ENCODE measurements at regions not wholly inside any gene's neighbourhood (a gene's known extent, or its start where the extent isn't known, plus 50 kb on each side); places are given as distances from the start of the nearest gene placed in this dataset.

DNA sequence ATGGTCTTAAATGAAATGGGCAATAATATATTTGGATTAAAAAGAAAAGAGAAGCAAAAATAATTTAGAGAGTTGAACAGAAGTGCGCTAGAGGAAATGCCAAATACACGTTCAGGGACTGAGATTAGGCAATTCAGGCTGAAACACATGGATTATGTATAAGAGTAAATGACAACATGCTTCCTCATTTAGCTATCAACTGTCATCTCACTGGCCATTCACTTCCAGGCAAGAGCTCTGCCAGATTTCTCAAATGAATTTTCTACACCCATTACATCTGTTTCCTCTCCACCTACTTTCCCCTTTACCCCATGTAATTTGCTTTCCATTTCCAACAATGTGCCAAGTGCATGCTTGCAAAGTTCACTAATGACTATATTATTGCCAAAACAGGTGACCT lies 582.4 kb downstream of the LTN1 start:
- peak; percentile 50 for DNase-seq

GRCh38 chr21:28402616-28402989 lies 590.1 kb downstream of the LTN1 start:
- DNase-seq: no peak

DNA sequence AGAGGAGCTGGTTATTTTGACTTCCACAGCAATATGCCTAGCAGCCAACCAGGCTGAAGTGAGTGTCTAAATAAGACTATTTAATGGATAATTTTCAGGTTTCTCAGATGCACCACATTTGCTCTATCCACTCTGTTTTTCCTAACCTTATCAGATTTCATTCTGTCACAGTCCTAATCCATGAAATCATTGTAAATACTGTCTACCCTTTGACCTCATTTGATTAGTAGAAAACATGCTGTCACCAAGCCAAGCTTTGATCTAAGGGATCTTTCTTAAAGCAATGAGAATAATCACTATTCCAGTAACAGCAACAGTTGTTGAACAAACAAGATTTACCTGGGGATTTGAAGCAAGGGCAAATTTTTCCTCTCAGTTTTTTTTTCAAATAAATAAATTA lies 595.6 kb downstream of the LTN1 start:
- DNase-seq: no peak

DNA sequence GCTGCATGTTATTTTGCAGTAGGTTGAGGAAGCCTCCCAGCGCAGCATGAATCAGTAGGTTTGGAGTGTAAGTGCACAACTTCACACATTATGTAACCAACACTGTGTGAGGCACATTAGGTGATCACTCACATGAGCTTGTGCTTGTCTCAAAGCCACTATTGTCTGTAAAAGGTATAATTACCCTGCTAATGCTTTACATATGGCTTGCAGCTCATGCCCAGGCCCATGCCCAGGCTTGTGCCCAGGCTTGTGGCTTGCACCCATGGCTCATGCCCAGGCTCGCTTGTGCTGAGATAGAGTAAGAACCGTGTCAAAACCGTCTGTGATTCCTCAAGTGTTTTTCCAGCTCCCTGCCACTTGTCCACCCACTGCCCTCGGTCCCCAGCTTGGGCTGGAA lies 596.3 kb downstream of the LTN1 start:
- DNase-seq: no peak

DNA sequence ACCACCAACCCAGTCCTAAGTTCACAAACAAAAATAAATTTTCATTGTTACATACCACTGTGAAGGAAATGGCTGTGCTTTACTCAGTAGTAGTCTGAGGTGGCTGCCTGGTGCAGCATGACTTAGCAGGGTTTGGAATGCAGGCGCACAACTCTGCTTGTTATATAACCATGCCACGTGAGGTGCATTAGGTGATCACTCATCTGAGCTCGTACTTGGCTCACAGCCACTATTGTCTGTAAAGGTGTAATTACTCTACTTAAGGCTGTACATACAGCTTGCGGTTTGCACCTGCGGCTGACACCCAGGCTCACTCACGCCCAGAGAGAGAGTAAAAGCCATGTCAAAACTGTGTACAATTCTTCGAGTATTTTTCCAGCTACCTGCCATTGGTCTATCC lies 599.4 kb downstream of the LTN1 start:
- DNase-seq: no peak

GRCh38 chr21:28391938-28392849 lies 600.5 kb downstream of the LTN1 start:
- no peak for DNase-seq

- no peak for DNase-seq
Measured at GRCh38 chr21:28387220-28387619, 605.5 kb downstream of the LTN1 start.

GRCh38 chr21:28385845-28386244 lies 606.8 kb downstream of the LTN1 start:
- DNase-seq: no peak

- DNase-seq: peak; percentile 22
Measured at GRCh38 chr21:28381000-28381745, 611.5 kb downstream of the LTN1 start.

DNA sequence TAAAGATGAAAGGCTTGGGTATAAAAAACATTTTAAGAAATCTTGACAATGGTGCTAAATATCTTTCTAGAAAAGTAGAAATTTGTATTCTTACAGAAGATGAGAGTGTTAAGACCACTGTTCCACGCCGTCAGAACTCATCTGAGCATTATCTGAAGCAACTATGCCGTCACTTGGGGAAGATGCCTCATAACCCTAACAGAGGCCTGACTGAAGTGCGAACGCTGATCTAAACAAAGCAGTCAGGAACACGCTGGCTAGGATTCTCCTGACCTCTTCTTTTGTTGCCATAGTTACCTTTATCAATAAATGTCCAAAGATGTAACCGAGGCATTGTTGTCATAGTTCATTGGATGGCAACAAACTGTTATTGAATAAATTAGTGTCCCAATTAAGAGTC lies 612.4 kb downstream of the LTN1 start:
- DNase-seq: no peak

GRCh38 chr21:28378026-28378425 lies 614.7 kb downstream of the LTN1 start:
- DNase-seq: no peak

GRCh38 chr21:28375708-28376385 lies 616.8 kb downstream of the LTN1 start:
- no peak for DNase-seq

DNA sequence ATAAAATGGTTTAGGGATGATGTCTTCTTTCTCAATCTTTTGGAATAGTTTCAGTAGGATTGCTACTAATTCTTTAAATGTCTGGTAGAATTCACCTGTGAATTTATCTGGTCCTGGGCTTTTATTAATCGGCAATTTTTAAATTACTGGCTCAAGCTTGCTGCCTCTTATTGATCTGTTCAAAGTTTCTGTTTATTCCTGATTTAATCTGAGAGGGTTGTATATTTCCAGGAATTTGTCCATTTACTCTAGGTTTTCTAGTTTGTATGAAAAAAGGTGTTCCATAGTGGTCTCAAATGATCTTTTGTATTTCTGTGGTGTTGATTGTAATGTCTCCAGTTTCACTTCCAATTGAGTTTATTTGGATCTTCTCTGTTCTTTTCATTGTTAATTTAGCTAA lies 617.8 kb downstream of the LTN1 start:
- no peak for DNase-seq

- DNase-seq: no peak
Measured at GRCh38 chr21:28371713-28372112, 621.0 kb downstream of the LTN1 start.

- no peak for DNase-seq
Measured at GRCh38 chr21:28359300-28359699, 633.4 kb downstream of the LTN1 start.

DNA sequence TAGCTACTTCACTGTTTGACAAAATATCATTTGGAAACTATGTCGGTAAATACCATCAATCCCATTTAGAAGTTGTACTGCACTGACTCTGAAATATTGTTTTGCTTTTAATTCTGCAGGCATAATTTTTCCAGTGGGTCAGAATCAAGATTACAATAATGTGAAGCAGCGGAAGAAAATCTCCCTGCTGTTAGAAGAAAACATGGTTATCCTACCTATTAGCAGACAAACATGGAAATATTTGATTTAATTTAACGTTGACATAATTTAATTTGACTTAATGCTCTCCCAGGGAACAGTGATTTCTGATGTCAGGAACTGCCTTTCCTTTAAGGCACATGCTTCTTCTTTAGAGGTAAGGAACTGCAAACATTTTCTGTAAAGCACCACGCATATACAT lies 634.0 kb downstream of the LTN1 start:
- no peak for DNase-seq

DNA sequence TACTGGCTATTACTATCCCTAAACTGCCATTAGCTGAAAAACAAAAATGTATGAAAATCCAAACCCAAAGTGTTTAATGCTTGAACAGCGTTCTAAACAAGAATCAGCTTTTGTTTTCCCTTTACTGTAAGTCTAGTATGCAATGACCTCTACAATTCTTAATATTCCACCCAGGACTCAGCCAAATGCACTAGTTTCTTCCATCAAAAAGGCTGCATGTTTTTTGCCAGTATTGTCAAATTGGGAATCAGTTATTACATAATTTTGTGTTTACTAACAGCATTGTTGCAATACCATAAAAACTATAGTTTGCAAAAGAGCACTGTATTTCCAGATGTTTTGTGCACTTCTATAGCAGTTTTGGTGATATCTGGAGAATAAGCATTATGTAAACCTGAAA lies 634.5 kb downstream of the LTN1 start:
- DNase-seq: peak; percentile 80

- DNase-seq: no peak
Measured at GRCh38 chr21:28357743-28358142, 634.9 kb downstream of the LTN1 start.

DNA sequence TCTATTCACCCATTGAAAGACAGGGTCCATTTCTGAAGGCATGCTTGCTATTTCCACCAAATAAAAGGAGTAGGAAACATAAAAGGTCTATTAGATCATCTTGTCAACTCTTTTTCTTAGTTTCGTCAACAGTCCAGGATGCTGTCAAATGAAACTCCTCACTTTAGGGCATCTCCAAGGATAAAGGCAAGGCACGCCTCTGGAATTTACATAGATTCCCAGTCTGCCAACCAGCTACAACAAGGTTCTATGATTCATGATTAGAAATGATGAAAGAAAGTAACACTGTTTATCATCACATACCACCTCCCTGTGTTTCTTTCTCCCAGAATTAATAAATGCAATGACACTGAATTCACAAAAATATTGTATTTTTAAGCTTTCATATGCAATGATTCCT lies 636.3 kb downstream of the LTN1 start:
- DNase-seq: no peak

DNA sequence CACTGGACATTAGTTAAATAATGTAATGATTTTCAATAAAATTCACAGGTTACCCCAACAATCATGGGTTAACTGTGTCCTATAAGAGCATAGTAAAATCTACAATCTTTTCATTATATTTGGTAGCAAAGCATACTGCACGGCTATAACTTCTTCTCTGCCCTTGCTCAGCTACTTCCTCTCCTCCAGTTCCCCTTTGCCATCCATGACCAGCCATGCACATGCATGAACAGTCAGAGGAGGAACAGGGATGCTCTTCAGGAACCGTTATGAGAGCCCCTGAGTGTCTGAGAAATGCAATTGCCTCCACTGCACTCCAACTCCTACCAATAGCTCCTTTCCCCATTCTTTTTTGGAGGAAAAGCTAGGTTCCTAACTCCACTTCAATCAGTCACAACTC lies 646.7 kb downstream of the LTN1 start:
- no peak for DNase-seq

DNA sequence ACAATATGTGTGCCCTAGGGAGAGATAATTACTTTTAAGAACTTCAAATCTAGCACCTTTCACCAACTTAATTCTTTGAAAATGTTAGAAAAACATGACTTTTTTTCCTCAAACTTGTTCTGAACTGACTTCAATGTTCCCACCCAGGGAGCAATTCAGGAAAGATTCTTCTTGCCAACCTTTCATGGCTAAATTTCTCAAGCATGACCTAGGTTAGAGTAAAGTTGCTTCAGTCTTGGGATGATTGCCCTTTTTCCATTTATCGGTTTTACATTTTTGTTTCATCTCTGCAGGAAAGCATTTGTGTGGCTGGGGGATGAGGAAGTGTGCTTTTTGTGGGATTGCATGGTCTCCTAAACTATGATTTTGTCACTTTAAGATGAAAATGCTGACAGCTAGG lies 647.7 kb downstream of the LTN1 start:
- peak; percentile 16 for DNase-seq

DNA sequence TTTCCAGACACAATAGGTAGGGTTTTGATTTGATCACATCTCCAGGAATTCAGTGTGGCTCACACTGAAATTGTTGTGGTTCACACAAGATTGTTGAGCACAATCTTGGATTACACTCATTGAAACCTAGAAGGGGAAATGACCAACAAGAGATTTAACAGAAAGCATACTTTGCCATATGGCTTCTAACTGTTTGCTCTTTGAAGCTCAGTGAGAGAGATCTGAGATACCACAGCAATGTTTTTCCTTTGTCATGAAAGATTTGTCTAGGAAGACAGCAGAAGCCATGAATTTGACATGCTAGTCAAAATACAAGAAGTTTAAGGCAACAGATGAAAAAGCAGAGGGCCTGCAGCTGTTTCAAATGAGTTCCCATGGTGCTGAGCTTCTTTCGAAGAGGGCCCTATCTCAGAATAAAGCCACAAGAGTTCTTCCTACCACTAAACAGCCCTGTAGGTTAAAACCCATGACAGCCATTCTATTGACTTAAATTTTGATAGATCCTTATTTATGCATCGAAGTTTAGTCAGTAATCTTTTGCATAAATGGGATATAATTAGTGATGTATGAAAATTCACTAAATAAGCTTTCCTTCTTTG lies 650.4 kb downstream of the LTN1 start:
- no peak for DNase-seq

GRCh38 chr21:28339403-28339802 lies 653.3 kb downstream of the LTN1 start:
- no peak for DNase-seq
